HCT116 (cell line): ENCODE measurements at regions not wholly inside any gene's neighbourhood (a gene's known extent, or its start where the extent isn't known, plus 50 kb on each side); places are given as distances from the start of the nearest gene placed in this dataset.

Experiments used
- ATAC-seq: fragments of 200-7000 bp; cut with Tn5 transposase; 2 replicates; pipeline ENCODE4 v1.9.1; 2020; ENCODE audit warnings: mild to moderate bottlenecking, moderate library complexity
- BruUV-seq: library from RNA; stranded (reverse); fragments of 400-500 nt; replicated peaks from 2 replicates; lab custom pipeline; 2021; lab: Mats Ljungman, UMichigan
- CTCF ChIA-PET: fragments of 300-600 bp; sonication (Branson Sonifier 250); formaldehyde crosslinking; loops from one replicate; lab custom pipeline; 2021; ENCODE audit warnings: antibody characterized with exemption; lab: Charles Lee
- POLR2A ChIA-PET: fragments of 300-600, 350-600 bp; sonication (Branson Sonifier 250); formaldehyde crosslinking; loops from one replicate; lab custom pipeline; 2021; ENCODE audit warnings: antibody characterized with exemption; lab: Charles Lee
- RAD21 ChIA-PET, 2 experiments: fragments of 300-600 bp; sonication (Branson Sonifier 250); formaldehyde crosslinking; loops; one replicate each; lab custom pipeline; 2023; ENCODE audit warnings: low total read pairs in 2 of 2; ENCODE audit not compliant: uncharacterized antibody in 2 of 2, unreplicated experiment in 2 of 2, low non-redundant PET in 1 of 2; lab: Charles Lee
- DNase-seq: peaks from one replicate; pipeline ENCODE4 v3.0.0-alpha.2; 2010; ENCODE audit warnings: low read depth, low spot score
- H2AFZ ChIP-seq: fragments of 200-600 bp; shearing (Covaris generic), sonication (generic); 2 replicates; pipeline ENCODE4 v1.6.1; 2017; ENCODE audit warnings: low read depth, mixed run types, mixed read lengths, antibody characterized with exemption, low read length; ENCODE audit not compliant: poor library complexity, severe bottlenecking
- H3K27ac ChIP-seq: 2 replicates; pipeline ENCODE4 v1.5.1; 2012; ENCODE audit warnings: low read depth, low read length
- H3K27me3 ChIP-seq: fragments of 200-600 bp; sonication (generic); 2 replicates; pipeline ENCODE4 v1.6.1; 2016; ENCODE audit warnings: mixed run types, low read length, mixed read lengths; ENCODE audit not compliant: insufficient read depth
- H3K36me3 ChIP-seq, 2 experiments: fragments of 200-500 bp in 1 of 2; fragments of 200-600 bp in 1 of 2; sonication (Bioruptor generic) in 1 of 2; sonication (generic) in 1 of 2; 2 replicates each; pipeline versions ENCODE4 v1.5.1 to v1.6.1; 2014 to 2016; ENCODE audit warnings: low read length in 2 of 2, inconsistent platforms in 1 of 2, mixed read lengths in 1 of 2, mixed run types in 1 of 2; ENCODE audit not compliant: insufficient read depth in 2 of 2, control insufficient read depth in 1 of 2
- H3K4me1 ChIP-seq, 2 experiments: fragments of 200-600 bp in 1 of 2; sonication (generic) in 1 of 2; 2 replicates each; pipeline versions ENCODE4 v1.5.1 to v1.6.1; 2012 to 2017; ENCODE audit warnings: low read length in 2 of 2, inconsistent platforms in 1 of 2, mild to moderate bottlenecking in 1 of 2, mixed read lengths in 1 of 2, mixed run types in 1 of 2, moderate library complexity in 1 of 2; ENCODE audit not compliant: insufficient read depth in 2 of 2, control insufficient read depth in 1 of 2
- H3K4me2 ChIP-seq: fragments of 200-600 bp; sonication (generic); 2 replicates; pipeline ENCODE4 v1.6.1; 2017; ENCODE audit warnings: mixed run types, low read length, mixed read lengths
- H3K4me3 ChIP-seq, 2 experiments: fragments of 200-600 bp in 1 of 2; sonication (generic) in 1 of 2; replicated peaks in 1 of 2; 2 replicates each; pipeline ENCODE4 v1.5.1; 2011 to 2016; ENCODE audit warnings: low read length in 2 of 2, control low read depth in 1 of 2, low read depth in 1 of 2, mild to moderate bottlenecking in 1 of 2, mixed read lengths in 1 of 2, mixed run types in 1 of 2
- H3K79me2 ChIP-seq: fragments of 200-600 bp; sonication (generic); 2 replicates; pipeline ENCODE4 v1.6.1; 2017; ENCODE audit warnings: mild to moderate bottlenecking, mixed run types, low read length, moderate library complexity, mixed read lengths; ENCODE audit not compliant: insufficient read depth
- H3K9ac ChIP-seq: fragments of 200-600 bp; sonication (generic); 2 replicates; pipeline ENCODE4 v1.6.1; 2016; ENCODE audit warnings: low read length, mixed read lengths
- H3K9me2 ChIP-seq: fragments of 200-600 bp; sonication (generic), shearing (Covaris generic); 2 replicates; pipeline ENCODE4 v1.6.1; 2017; ENCODE audit warnings: mixed run types, mild to moderate bottlenecking, moderate library complexity; ENCODE audit not compliant: insufficient read depth
- H3K9me3 ChIP-seq, 2 experiments: fragments of 200-500 bp in 1 of 2; fragments of 200-600 bp in 1 of 2; sonication (Bioruptor generic) in 1 of 2; sonication (generic) in 1 of 2; 2 replicates each; pipeline ENCODE4 v1.6.1; 2014 to 2017; ENCODE audit warnings: low read length in 2 of 2, mixed read lengths in 2 of 2, inconsistent platforms in 1 of 2, low read depth in 1 of 2, mild to moderate bottlenecking in 1 of 2, mixed run types in 1 of 2, moderate library complexity in 1 of 2; ENCODE audit not compliant: control insufficient read depth in 1 of 2, insufficient read depth in 1 of 2
- H4K20me1 ChIP-seq: fragments of 200-600 bp; sonication (generic), shearing (Covaris generic); 2 replicates; pipeline ENCODE4 v1.6.1; 2017; ENCODE audit warnings: mixed run types, mild to moderate bottlenecking, moderate library complexity; ENCODE audit not compliant: insufficient read depth
- EZH2phosphoT487 ChIP-seq: fragments of 200-600 bp; IDR thresholded peaks from 2 replicates; pipeline ENCODE4 v1.6.1; 2018; ENCODE audit warnings: antibody characterized with exemption, borderline replicate concordance
- POLR2AphosphoS5 ChIP-seq: IDR thresholded peaks from 2 replicates; pipeline ENCODE4 v1.6.1; 2011; ENCODE audit warnings: mild to moderate bottlenecking, low read depth, low read length, moderate library complexity
- SRF ChIP-seq: IDR thresholded peaks from 2 replicates; pipeline ENCODE4 v1.6.1; 2012; ENCODE audit warnings: low read depth
- TCF7L2 ChIP-seq: IDR thresholded peaks from 2 replicates; pipeline ENCODE4 v1.7.0; 2011; ENCODE audit warnings: borderline replicate concordance, inconsistent platforms; ENCODE audit not compliant: insufficient read depth, insufficient read length; ENCODE audit errors: extremely low read depth
- ZFX ChIP-seq: fragments of 450-650 bp; IDR thresholded peaks from 2 replicates; pipeline ENCODE4 v1.6.1; 2017
- intact Hi-C: fragments of 100-400 bp; cut with micrococcal nuclease; formaldehyde crosslinking; loops from 2 replicates; pipeline ENCODE4 v1.10.0; 2022
- TF ChIP-seq, protein P1 (sequence below): IDR thresholded peaks from 2 replicates; pipeline ENCODE4 v1.6.1; 2011; ENCODE audit warnings: mild to moderate bottlenecking, low read length, moderate library complexity; ENCODE audit not compliant: insufficient replicate concordance; ENCODE audit errors: extremely low read depth
- TF ChIP-seq, protein P2 (sequence below): IDR thresholded peaks from 2 replicates; pipeline ENCODE4 v1.6.1; 2012

DNA sequence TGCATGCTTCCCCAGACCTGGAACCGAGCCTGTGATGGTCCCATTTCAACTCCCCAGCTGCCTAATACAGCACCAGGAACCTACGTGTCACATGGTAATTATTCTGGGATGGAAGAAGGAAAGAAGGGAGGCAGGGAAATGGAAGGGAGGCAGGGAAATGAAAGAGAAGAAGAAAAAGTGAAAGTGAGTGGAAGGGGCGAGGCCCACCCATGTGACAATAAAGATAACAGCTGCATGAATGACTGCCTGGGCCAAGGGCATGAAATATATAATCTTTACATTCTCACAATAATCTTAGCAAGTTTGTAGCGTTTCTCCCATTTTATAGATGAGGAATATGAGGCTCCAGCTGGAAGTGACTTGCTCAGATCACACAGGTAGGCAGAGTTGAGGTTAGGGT is 245.0 kb upstream of the PWP1 start (continued):
- TF ChIP-seq, protein P1, sequence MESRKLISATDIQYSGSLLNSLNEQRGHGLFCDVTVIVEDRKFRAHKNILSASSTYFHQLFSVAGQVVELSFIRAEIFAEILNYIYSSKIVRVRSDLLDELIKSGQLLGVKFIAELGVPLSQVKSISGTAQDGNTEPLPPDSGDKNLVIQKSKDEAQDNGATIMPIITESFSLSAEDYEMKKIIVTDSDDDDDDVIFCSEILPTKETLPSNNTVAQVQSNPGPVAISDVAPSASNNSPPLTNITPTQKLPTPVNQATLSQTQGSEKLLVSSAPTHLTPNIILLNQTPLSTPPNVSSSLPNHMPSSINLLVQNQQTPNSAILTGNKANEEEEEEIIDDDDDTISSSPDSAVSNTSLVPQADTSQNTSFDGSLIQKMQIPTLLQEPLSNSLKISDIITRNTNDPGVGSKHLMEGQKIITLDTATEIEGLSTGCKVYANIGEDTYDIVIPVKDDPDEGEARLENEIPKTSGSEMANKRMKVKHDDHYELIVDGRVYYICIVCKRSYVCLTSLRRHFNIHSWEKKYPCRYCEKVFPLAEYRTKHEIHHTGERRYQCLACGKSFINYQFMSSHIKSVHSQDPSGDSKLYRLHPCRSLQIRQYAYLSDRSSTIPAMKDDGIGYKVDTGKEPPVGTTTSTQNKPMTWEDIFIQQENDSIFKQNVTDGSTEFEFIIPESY = no peak

DNA sequence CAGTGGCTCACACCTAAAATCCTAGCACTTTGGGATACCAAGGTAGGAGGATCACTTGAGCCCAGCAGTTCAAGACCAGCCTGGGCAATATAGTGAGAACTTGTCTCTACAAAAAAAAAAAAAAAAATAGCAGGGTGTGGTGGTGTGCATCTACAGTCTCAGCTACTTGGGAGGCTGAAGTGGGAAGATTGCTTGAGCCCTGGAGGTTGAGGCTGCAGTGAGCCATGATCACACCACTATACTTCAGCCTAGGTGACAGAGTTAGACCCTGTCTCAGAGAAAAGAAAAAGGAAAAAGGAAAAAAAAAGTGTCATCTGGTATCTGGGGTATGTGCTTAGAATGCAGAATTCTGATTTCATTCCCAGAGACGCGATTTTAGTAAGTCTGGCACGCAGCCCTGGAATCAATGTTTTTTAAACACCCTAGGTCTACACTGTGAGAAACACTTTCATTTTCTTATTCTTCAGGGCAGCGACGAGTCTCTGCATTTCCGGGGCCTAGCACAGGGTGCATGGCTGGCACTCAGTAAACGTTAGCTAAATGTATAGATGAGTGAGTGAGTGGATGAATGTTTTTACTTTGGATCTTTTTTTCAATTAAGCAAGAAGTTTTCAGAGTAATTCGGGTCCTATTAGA is 243.8 kb upstream of the PWP1 start:
- H3K4me3 ChIP-seq = no peak overlapping the region
- no peak overlapping the region for H3K27ac ChIP-seq
- no peak overlapping the region for H2AFZ ChIP-seq
- no peaks in the 10 kb centered on the region for H3K27me3 ChIP-seq
- H4K20me1 ChIP-seq = no peaks in the 10 kb centered on the region
- POLR2A ChIA-PET = no interaction called here
- H3K4me1 ChIP-seq = no peaks in the 10 kb centered on the region
- ATAC-seq (no peak), DNase-seq (no peak)
- RAD21 ChIA-PET = no interaction called here
- intact Hi-C loops = loop anchor here (10.0 kb wide), 1 partner anchor 173 kb away; no protein-coding TSS in a partner anchor
- H3K79me2 ChIP-seq = no peaks in the 10 kb centered on the region
- TF ChIP-seq SRF = no peak
- TF ChIP-seq, protein P2, sequence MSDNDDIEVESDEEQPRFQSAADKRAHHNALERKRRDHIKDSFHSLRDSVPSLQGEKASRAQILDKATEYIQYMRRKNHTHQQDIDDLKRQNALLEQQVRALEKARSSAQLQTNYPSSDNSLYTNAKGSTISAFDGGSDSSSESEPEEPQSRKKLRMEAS = no peak
- TF ChIP-seq ZFX = no peak
- no peak for TF ChIP-seq TCF7L2
- no peak for TF ChIP-seq POLR2AphosphoS5
- TF ChIP-seq, protein P1 = no peak
- no peak for TF ChIP-seq EZH2phosphoT487
- no peaks in the 10 kb centered on the region for H3K9me2 ChIP-seq
- H3K9ac ChIP-seq = no peak overlapping the region
- no peaks in the 10 kb centered on the region for H3K9me3 ChIP-seq
- CTCF ChIA-PET = no interaction called here
- no peaks in the 10 kb centered on the region for H3K36me3 ChIP-seq
- H3K4me2 ChIP-seq = no peak overlapping the region
- BruUV-seq = no TSS peak
